A673 (cell line): ENCODE measurements at regions not wholly inside any gene's neighbourhood (a gene's known extent, or its start where the extent isn't known, plus 50 kb on each side); places are given as distances from the start of the nearest gene placed in this dataset.

Experiments
- EZH2 ChIP-seq: fragments of 200-600 bp; sonication (generic); IDR thresholded peaks from 2 replicates; pipeline ENCODE4 v1.6.1; 2017; ENCODE audit warnings: borderline replicate concordance, low read depth, mild to moderate bottlenecking, mixed read lengths, antibody characterized with exemption, low read length; ENCODE audit not compliant: poor library complexity, severe bottlenecking
- TF ChIP-seq, protein P1 (sequence below): fragments of 300-800, 200-600 bp; sonication (generic); conservative IDR thresholded peaks from 2 replicates; pipeline ENCODE4 v1.5.1; 2017; ENCODE audit warnings: low read depth, mild to moderate bottlenecking, antibody characterized with exemption, low read length, moderate library complexity, mixed read lengths

DNA sequence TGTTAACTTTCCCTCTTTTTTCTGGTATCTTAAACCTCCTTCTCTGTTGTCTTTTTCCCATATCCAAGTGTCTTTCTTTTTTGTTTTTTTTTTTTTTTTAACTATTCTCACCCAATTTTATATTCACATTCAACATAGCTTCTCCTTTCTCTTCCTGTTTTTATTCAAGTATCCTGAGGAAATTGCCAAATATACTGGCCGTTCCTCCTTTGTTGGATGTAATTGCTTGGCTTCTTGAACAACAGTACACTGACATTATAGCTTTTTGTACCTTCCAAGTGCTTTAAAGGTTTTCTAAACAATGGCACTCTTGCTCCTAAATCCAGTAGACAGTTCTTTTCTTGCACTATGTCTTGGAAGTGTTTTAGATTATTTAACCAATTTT lies 1146.8 kb downstream of the MAT2B start:
- TF ChIP-seq, protein P1, sequence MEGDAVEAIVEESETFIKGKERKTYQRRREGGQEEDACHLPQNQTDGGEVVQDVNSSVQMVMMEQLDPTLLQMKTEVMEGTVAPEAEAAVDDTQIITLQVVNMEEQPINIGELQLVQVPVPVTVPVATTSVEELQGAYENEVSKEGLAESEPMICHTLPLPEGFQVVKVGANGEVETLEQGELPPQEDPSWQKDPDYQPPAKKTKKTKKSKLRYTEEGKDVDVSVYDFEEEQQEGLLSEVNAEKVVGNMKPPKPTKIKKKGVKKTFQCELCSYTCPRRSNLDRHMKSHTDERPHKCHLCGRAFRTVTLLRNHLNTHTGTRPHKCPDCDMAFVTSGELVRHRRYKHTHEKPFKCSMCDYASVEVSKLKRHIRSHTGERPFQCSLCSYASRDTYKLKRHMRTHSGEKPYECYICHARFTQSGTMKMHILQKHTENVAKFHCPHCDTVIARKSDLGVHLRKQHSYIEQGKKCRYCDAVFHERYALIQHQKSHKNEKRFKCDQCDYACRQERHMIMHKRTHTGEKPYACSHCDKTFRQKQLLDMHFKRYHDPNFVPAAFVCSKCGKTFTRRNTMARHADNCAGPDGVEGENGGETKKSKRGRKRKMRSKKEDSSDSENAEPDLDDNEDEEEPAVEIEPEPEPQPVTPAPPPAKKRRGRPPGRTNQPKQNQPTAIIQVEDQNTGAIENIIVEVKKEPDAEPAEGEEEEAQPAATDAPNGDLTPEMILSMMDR, result no peak
- no peak for TF ChIP-seq EZH2
